GM08714 (cell line): ENCODE measurements at regions not wholly inside any gene's neighbourhood (a gene's known extent, or its start where the extent isn't known, plus 50 kb on each side); places are given as distances from the start of the nearest gene placed in this dataset.

Source experiments
- H3K4me3 ChIP-seq: fragments of 200-500 bp; sonication (Bioruptor generic); 2 replicates; pipeline ENCODE4 v1.5.1; 2014; ENCODE audit warnings: mild to moderate bottlenecking, low read length, inconsistent platforms
- ZNF274 ChIP-seq: IDR thresholded peaks from 2 replicates; pipeline ENCODE4 v1.6.1; 2012; ENCODE audit warnings: mild to moderate bottlenecking, low read depth, low read length

- H3K4me3 ChIP-seq, result no peak overlapping the region
- no peak for TF ChIP-seq ZNF274
Measured at GRCh38 chr1:221343607-221344006, 398.3 kb downstream of the DUSP10 start.

GRCh38 chr1:221344693-221345092 is 397.2 kb downstream of the DUSP10 start:
- H3K4me3 ChIP-seq, result no peak overlapping the region
- no peak for TF ChIP-seq ZNF274

GRCh38 chr1:221347706-221348105 is 394.2 kb downstream of the DUSP10 start:
- no peak for TF ChIP-seq ZNF274
- H3K4me3 ChIP-seq, result no peak overlapping the region

GRCh38 chr1:221350091-221350490 is 391.8 kb downstream of the DUSP10 start:
- no peak for TF ChIP-seq ZNF274

GRCh38 chr1:221356693-221357092 is 385.2 kb downstream of the DUSP10 start:
- TF ChIP-seq ZNF274, result no peak
- no peak overlapping the region for H3K4me3 ChIP-seq

More at GRCh38 chr1:221350091-221350490, 391.8 kb downstream of the DUSP10 start:
- H3K4me3 ChIP-seq, result no peak overlapping the region

GRCh38 chr1:221363039-221363438 is 378.9 kb downstream of the DUSP10 start:
- no peak overlapping the region for H3K4me3 ChIP-seq
- TF ChIP-seq ZNF274, result no peak

- H3K4me3 ChIP-seq, result no peak overlapping the region
- TF ChIP-seq ZNF274, result no peak
Measured at GRCh38 chr1:221366495-221367110, 375.3 kb downstream of the DUSP10 start.

GRCh38 chr1:221371705-221372104 is 370.2 kb downstream of the DUSP10 start:
- H3K4me3 ChIP-seq, result no peak overlapping the region
- TF ChIP-seq ZNF274, result no peak

GRCh38 chr1:221373795-221374194 is 368.1 kb downstream of the DUSP10 start:
- no peak for TF ChIP-seq ZNF274
- no peak overlapping the region for H3K4me3 ChIP-seq

GRCh38 chr1:221376286-221376685 is 365.6 kb downstream of the DUSP10 start:
- TF ChIP-seq ZNF274, result no peak
- H3K4me3 ChIP-seq, result no peak overlapping the region

GRCh38 chr1:221381910-221382623 is 359.8 kb downstream of the DUSP10 start:
- no peak for TF ChIP-seq ZNF274
- H3K4me3 ChIP-seq, result no peak overlapping the region

GRCh38 chr1:221392453-221392852 is 349.4 kb downstream of the DUSP10 start:
- no peak for TF ChIP-seq ZNF274
- no peak overlapping the region for H3K4me3 ChIP-seq

GRCh38 chr1:221394011-221394544 is 347.8 kb downstream of the DUSP10 start:
- H3K4me3 ChIP-seq, result no peak overlapping the region
- no peak for TF ChIP-seq ZNF274

GRCh38 chr1:221396526-221396925 is 345.4 kb downstream of the DUSP10 start:
- no peak overlapping the region for H3K4me3 ChIP-seq
- TF ChIP-seq ZNF274, result no peak

GRCh38 chr1:221397141-221397540 is 344.7 kb downstream of the DUSP10 start:
- TF ChIP-seq ZNF274, result no peak
- H3K4me3 ChIP-seq, result no peak overlapping the region
